ENCODE measurements at regions not wholly inside any gene's neighbourhood (a gene's known extent, or its start where the extent isn't known, plus 50 kb on each side); places are given as distances from the start of the nearest gene placed in this dataset.

- Histone ChIP-seq H3K27me3 (ENCODE audit: control insufficient read depth in 4 of 4, insufficient read depth in 4 of 4, low read length in 3 of 4) (no peaks in the 10 kb centered on the region), H3K4me1 (ENCODE audit: control insufficient read depth in 4 of 4, insufficient read depth in 4 of 4, low read length in 3 of 4) (no peaks in the 10 kb centered on the region), H3K36me3 (ENCODE audit: control insufficient read depth in 4 of 4, insufficient read depth in 3 of 4, low read depth in 1 of 4, low read length in 3 of 4) (no peaks in the 10 kb centered on the region), H3K9ac (ENCODE audit: low read depth in 1 of 2, low read length in 2 of 2) (no peak overlapping the region), H3K9me3 (ENCODE audit: control insufficient read depth in 4 of 4, low read length in 3 of 4) (no peaks in the 10 kb centered on the region), H3K27ac (ENCODE audit: low read depth in 1 of 2, low read length in 2 of 2) (no peak overlapping the region), H3K4me3 (ENCODE audit: low read depth in 1 of 3, low read length in 3 of 3) (no peak overlapping the region)
- no peak for TF ChIP-seq ATF3 (IDR thresholded peaks at IDR 0.05)
- no peak for TF ChIP-seq FOXA2 (IDR thresholded peaks at IDR 0.05)
- no peak for TF ChIP-seq HNF4A (conservative IDR thresholded peaks at IDR 0.05)
- no peak for TF ChIP-seq CTCF (IDR thresholded peaks at IDR 0.05; ENCODE audit: low read depth, low read length, missing input control)
- no peak for TF ChIP-seq SP1 (IDR thresholded peaks at IDR 0.05)
- DNase-seq (ENCODE audit: low spot score) = no peak
Observed at GRCh38 chr1:95865769-95866168, 631.8 kb downstream of the RWDD3 start.

GRCh38 chr1:95876276-95876675 lies 642.3 kb downstream of the RWDD3 start:
- WGBS = 83% methylated on average over 5 of the region's 5 CpGs
- no peaks in the 10 kb centered on the region for H3K36me3 ChIP-seq (ENCODE audit: control insufficient read depth in 4 of 4, insufficient read depth in 3 of 4, low read depth in 1 of 4, low read length in 3 of 4)
- H3K4me3 ChIP-seq (ENCODE audit: low read depth in 1 of 3, low read length in 3 of 3) = no peak overlapping the region
- H3K9me3 ChIP-seq (ENCODE audit: control insufficient read depth in 4 of 4, low read length in 3 of 4) = no peaks in the 10 kb centered on the region
- no peak overlapping the region for H3K9ac ChIP-seq (ENCODE audit: low read depth in 1 of 2, low read length in 2 of 2)
- no peak for DNase-seq (ENCODE audit: low spot score)
- no peaks in the 10 kb centered on the region for H3K4me1 ChIP-seq (ENCODE audit: control insufficient read depth in 4 of 4, insufficient read depth in 4 of 4, low read length in 3 of 4)
- no peak for TF ChIP-seq RAD21 (IDR thresholded peaks at IDR 0.05)
- no peak for TF ChIP-seq ATF3 (IDR thresholded peaks at IDR 0.05)
- no peak for TF ChIP-seq SP1 (IDR thresholded peaks at IDR 0.05)
- no peak for TF ChIP-seq GABPA (IDR thresholded peaks at IDR 0.05 in 1 of 2, conservative IDR thresholded peaks at IDR 0.05 in 1 of 2)
- TF ChIP-seq YY1 (IDR thresholded peaks at IDR 0.05) = no peak
- no peak for TF ChIP-seq JUND (IDR thresholded peaks at IDR 0.05)
- TF ChIP-seq ZBTB33 (IDR thresholded peaks at IDR 0.05) = no peak
- no peak for TF ChIP-seq HNF4G (IDR thresholded peaks at IDR 0.05)
- TF ChIP-seq HNF4A (conservative IDR thresholded peaks at IDR 0.05) = no peak
- H3K27me3 ChIP-seq (ENCODE audit: control insufficient read depth in 4 of 4, insufficient read depth in 4 of 4, low read length in 3 of 4) = no peaks in the 10 kb centered on the region
- no peak overlapping the region for H3K27ac ChIP-seq (ENCODE audit: low read depth in 1 of 2, low read length in 2 of 2)

GRCh38 chr1:95879498-95880050 lies 645.6 kb downstream of the RWDD3 start:
- no peak overlapping the region for H3K27ac ChIP-seq (ENCODE audit: low read depth in 1 of 2, low read length in 2 of 2)
- H3K27me3 ChIP-seq (ENCODE audit: control insufficient read depth in 4 of 4, insufficient read depth in 4 of 4, low read length in 3 of 4) = no peaks in the 10 kb centered on the region
- H3K4me1 ChIP-seq (ENCODE audit: control insufficient read depth in 4 of 4, insufficient read depth in 4 of 4, low read length in 3 of 4) = no peaks in the 10 kb centered on the region
- 76% methylated on average over 3 of the region's 3 CpGs for WGBS
- DNase-seq (ENCODE audit: low spot score) = no peak
- no peak overlapping the region for H3K9ac ChIP-seq (ENCODE audit: low read depth in 1 of 2, low read length in 2 of 2)
- no peaks in the 10 kb centered on the region for H3K36me3 ChIP-seq (ENCODE audit: control insufficient read depth in 4 of 4, insufficient read depth in 3 of 4, low read depth in 1 of 4, low read length in 3 of 4)
- no peak for TF ChIP-seq RAD21 (IDR thresholded peaks at IDR 0.05)
- TF ChIP-seq ATF3 (IDR thresholded peaks at IDR 0.05) = no peak
- TF ChIP-seq FOXA1 (IDR thresholded peaks at IDR 0.05) = no peak
- no peak for TF ChIP-seq EGR1 (IDR thresholded peaks at IDR 0.05; ENCODE audit: low read depth in 2 of 2)
- TF ChIP-seq RXRA (IDR thresholded peaks at IDR 0.05) = no peak
- no peak for TF ChIP-seq YY1 (IDR thresholded peaks at IDR 0.05)
- no peak for TF ChIP-seq TAF1 (conservative IDR thresholded peaks at IDR 0.05)
- TF ChIP-seq MAX (IDR thresholded peaks at IDR 0.05) = no peak
- TF ChIP-seq HNF4G (IDR thresholded peaks at IDR 0.05) = no peak
- no peak for TF ChIP-seq SP1 (IDR thresholded peaks at IDR 0.05)
- no peak overlapping the region for H3K4me3 ChIP-seq (ENCODE audit: low read depth in 1 of 3, low read length in 3 of 3)
- H3K9me3 ChIP-seq (ENCODE audit: control insufficient read depth in 4 of 4, low read length in 3 of 4) = no peaks in the 10 kb centered on the region

Measured in liver (tissue), 8 donors.